ENCODE measurements at regions not wholly inside any gene's neighbourhood (a gene's known extent, or its start where the extent isn't known, plus 50 kb on each side); places are given as distances from the start of the nearest gene placed in this dataset.

DNA sequence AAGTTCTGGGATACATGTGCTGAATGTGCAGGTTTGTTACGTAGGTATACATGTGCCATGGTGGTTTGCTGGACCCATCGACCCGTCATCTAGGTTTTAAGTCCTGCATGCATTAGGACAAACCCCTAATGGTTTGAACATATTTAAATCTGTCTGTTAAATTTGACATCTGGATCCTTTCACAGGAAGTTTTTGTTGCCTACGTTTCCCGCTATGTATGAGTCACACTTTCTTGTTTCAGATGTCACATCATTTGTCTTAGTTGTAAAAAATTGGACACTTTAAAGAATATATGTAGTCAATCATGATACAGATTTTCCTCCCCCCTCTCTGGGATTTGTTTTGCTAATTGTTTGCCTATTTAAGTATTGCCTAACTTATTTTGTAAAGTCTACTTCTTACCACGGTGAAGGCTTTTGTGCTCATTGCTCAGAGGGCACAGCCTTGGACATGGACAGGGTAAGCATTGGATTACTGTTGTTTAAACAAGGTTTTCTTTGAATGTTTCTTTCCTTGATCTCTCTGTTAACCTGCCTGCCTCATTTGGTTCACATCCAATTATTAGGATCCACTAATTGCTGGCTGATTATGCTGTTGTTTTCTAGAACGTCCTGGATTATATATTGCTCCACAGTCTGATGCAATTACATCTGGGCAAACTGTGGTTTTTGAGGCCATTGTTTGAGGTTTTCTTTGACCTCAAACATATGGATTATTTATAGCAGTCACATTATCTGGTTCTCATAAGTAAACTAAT is 1441.4 kb downstream of the AACS start:
- TF ChIP-seq EZH2 (IDR thresholded peaks at IDR 0.05; ENCODE audit: insufficient read depth, poor library complexity, severe bottlenecking) (no peak), EZH2phosphoT487 (IDR thresholded peaks at IDR 0.05; ENCODE audit: insufficient read depth, low read depth) (no peak)

Measured in GM23248 (cell line).